Urinary bladder (tissue), 3 donors: ENCODE measurements at regions not wholly inside any gene's neighbourhood (a gene's known extent, or its start where the extent isn't known, plus 50 kb on each side); places are given as distances from the start of the nearest gene placed in this dataset.
"Not testable (repeated sequence)": the region's sequence is repeated elsewhere in the genome, so short reads cannot be mapped to it uniquely, and the experiment has no call there.

Source experiments
- DNase-seq: peaks from one replicate; pipeline ENCODE4 v3.0.0-alpha.2; 2015; ENCODE audit errors: extremely low spot score
- H3K27ac ChIP-seq: one replicate; pipeline ENCODE4 v1.5.1; 2013; ENCODE audit warnings: low read depth, mild to moderate bottlenecking, moderate library complexity
- H3K36me3 ChIP-seq: one replicate; pipeline ENCODE4 v1.6.1; 2013; ENCODE audit warnings: mild to moderate bottlenecking, moderate library complexity; ENCODE audit not compliant: insufficient read depth
- H3K4me1 ChIP-seq: one replicate; pipeline ENCODE4 v1.6.1; 2013; ENCODE audit warnings: mild to moderate bottlenecking, moderate library complexity; ENCODE audit not compliant: insufficient read depth
- H3K4me3 ChIP-seq: one replicate; pipeline ENCODE4 v1.5.1; 2013; ENCODE audit warnings: low read depth, low read length
- WGBS: extraction: QIAGEN DNeasy Blood & Tissue Kit; methylation state at CpG from one replicate; pipeline ENCODE4 v1.1.7; 2013; 5-methylcytosine and 5-hydroxymethylcytosine counted together
- donor health status: healthy with polysubstance abuse.
- donor health status: healthy.

DNA sequence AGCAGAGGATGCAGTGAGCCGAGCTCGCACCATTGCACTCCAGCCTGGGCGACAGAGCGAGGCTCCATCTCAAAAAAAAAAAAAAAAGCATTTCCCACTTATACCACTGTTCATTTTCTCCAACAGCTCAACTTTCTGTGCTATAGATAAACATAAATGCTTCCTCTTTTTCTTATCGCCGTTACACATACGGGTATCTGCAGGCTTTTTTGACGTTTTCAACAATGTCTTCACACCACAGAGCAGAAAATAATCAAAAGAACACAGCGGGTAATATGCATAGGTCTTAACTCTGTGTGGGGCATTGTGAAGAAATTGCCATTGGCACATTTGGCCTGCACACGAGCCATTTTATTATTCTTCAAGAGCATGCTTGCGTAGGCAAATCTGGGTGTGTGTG is 86.4 kb downstream of the CAPZA3 start:
- 83% methylated on average over 11 of the region's 11 CpGs for WGBS
- no peak overlapping the region for H3K27ac ChIP-seq
- H3K36me3 ChIP-seq = no peaks in the 10 kb centered on the region
- no peaks in the 10 kb centered on the region for H3K4me1 ChIP-seq
- no peak for DNase-seq
- no peak overlapping the region for H3K4me3 ChIP-seq

DNA sequence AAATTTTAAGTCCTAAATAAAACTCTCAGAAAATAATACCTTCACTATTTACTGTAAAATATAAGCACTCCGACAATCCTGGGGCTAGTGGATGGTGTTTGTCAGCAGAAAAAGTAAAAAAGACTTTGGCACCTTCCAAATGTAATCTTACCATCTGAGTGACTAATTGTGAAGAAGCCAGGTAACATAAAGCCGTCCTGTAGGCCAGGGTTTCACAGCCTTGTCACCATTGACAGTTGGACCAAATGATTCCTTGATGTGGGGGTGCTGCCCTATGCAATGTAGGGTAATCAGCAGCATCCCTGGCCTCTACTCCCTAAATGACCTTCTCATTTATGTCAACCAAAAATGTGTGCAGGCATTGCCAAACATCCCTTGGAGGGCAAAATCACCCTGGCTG is 87.2 kb downstream of the CAPZA3 start:
- Histone ChIP-seq H3K4me1 (no peaks in the 10 kb centered on the region), H3K36me3 (no peaks in the 10 kb centered on the region), H3K27ac (no peak overlapping the region), H3K4me3 (no peak overlapping the region)
- WGBS = 92% methylated on average over 2 of the region's 2 CpGs
- DNase-seq = no peak

DNA sequence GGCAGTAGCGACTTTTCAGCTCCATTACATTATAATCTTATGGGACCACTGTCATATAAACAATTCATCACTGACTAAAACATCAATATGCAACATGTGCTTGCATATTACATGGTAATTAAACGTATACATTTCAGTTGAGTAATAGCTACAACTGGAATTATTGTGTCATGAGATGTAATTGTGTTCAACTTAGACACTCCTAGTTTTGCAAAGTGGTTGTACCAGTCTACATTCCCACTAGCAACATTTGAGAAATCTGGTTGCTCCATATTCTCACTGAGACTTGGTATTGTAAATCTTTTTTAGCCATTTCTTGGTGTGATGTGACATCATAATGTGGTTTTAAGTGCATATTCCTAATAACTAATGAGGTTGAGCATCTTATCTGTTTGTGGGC is 90.0 kb downstream of the CAPZA3 start:
- H3K4me3 ChIP-seq = no peak overlapping the region
- no peak for DNase-seq
- no peak overlapping the region for H3K27ac ChIP-seq
- no peaks in the 10 kb centered on the region for H3K4me1 ChIP-seq
- H3K36me3 ChIP-seq = no peaks in the 10 kb centered on the region
- 89% methylated on average over 2 of the region's 2 CpGs for WGBS

DNA sequence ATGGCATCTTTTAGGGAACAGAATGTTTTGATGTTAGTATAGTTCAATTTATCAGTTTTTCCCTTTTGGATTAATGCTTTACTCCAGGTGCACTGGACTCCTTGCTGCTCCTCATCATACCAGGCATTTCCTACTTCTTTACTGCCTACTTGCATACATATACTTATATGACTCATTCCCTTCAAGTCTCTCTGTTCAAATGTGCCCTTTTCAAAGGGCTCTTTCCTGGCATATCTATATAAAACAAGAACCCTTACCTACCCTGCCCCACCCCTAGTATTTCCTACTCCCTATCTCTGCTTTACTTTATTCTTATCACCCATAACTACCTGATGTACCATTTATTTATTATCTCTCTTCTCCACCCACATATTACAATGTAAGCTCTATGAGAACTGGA is 90.6 kb downstream of the CAPZA3 start:
- Histone ChIP-seq H3K4me1 (no peaks in the 10 kb centered on the region), H3K36me3 (no peaks in the 10 kb centered on the region), H3K27ac (no peak overlapping the region), H3K4me3 (no peak overlapping the region)
- no peak for DNase-seq

- no peak overlapping the region for H3K27ac ChIP-seq
- no peaks in the 10 kb centered on the region for H3K4me1 ChIP-seq
- no peaks in the 10 kb centered on the region for H3K36me3 ChIP-seq
- no peak for DNase-seq
- no peak overlapping the region for H3K4me3 ChIP-seq
These were observed 91.1 kb downstream of the CAPZA3 start for GRCh38 chr12:18828987-18829386.

DNA sequence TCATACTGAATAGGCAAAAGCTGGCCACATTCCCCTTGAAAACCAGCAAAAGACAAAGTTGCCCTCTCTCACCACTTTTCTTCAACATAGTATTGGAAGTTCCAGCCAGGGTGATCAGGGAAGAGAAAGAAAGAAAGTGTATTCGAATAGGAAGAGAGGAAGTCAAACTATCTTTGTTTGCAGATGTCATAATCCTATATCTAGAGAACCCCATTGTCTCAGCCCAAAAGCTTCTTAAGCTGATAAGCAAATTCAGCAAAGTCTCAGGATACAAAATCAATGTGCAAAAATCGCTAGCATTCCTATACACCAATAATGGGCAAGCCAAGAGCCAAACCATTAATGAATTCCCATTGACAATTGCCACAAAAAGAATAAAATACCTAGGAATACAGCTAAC is 95.0 kb downstream of the CAPZA3 start:
- DNase-seq, H3K27ac ChIP-seq, H3K4me3 ChIP-seq, H3K4me1 ChIP-seq, H3K36me3 ChIP-seq: not testable (repeated sequence)
- WGBS = 75% methylated on average over 2 of the region's 2 CpGs

DNA sequence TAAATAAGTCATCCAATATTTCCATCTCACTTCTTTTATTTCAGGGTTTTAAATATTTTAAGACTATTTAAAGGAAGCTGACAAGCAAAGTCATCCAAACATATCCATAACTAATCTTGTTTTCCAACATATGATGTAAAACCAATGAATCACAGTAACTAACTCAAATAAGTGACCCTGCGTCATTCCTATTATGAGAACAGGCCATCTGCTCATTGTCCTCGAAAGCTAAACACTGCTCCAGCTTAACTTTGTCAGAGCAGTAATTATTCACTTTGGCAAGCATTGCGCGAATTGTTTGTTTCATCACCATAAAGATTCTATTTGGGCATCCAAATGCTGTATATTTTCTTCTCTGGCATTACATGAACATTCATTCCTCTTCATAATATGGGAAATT is 99.1 kb downstream of the CAPZA3 start:
- whole genome bisulfite sequencing = 25% methylated on average over 4 of the region's 4 CpGs
- peak; percentile 25 for DNase-seq
- no peak overlapping the region for H3K27ac ChIP-seq
- H3K4me3 ChIP-seq = no peak overlapping the region
- no peaks in the 10 kb centered on the region for H3K4me1 ChIP-seq
- no peaks in the 10 kb centered on the region for H3K36me3 ChIP-seq

- WGBS = 47% methylated on average over 2 of the region's 2 CpGs
- no peak overlapping the region for H3K27ac ChIP-seq
These were observed 99.6 kb downstream of the CAPZA3 start for GRCh38 chr12:18837505-18837904.

GRCh38 chr12:18840997-18841396 is 103.1 kb downstream of the CAPZA3 start:
- not testable (repeated sequence) for H3K27ac ChIP-seq, H3K36me3 ChIP-seq, DNase-seq, H3K4me1 ChIP-seq, H3K4me3 ChIP-seq
- WGBS = 82% methylated on average over 4 of the region's 4 CpGs

More at GRCh38 chr12:18837505-18837904, 99.6 kb downstream of the CAPZA3 start:
- H3K4me3 ChIP-seq = no peak overlapping the region
- no peak for DNase-seq
- H3K36me3 ChIP-seq = no peaks in the 10 kb centered on the region
- no peaks in the 10 kb centered on the region for H3K4me1 ChIP-seq

- Histone ChIP-seq H3K4me3 (no peak overlapping the region), H3K36me3 (no peaks in the 10 kb centered on the region), H3K27ac (no peak overlapping the region), H3K4me1 (no peaks in the 10 kb centered on the region)
- DNase-seq = no peak
- 89% methylated on average over 4 of the region's 4 CpGs for WGBS
These were observed 111.2 kb downstream of the CAPZA3 start for GRCh38 chr12:18849080-18849479.

DNA sequence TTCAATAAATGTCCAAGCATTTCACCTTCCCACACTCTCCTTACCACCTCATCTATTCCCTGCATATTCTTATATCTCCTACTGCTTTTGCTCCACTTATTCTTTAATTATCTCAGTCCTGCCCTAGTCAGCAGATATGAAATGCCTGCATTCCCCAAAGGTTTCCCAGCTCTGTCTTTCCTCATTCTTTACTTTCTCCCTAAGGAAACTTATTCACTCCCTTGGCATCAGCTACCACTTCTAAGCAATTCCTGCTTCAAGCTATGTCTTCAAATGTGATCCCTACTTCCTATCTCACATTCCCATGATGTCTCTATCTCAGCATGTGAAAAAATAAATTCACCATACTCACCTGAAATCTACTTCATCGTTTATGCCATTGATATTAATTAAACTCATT is 111.8 kb downstream of the CAPZA3 start:
- no peak overlapping the region for H3K27ac ChIP-seq
- no peak overlapping the region for H3K4me3 ChIP-seq
- DNase-seq = no peak
- H3K36me3 ChIP-seq = no peaks in the 10 kb centered on the region
- H3K4me1 ChIP-seq = no peaks in the 10 kb centered on the region
- 92% methylated on average over 1 of the region's 1 CpG for WGBS

- DNase-seq = no peak
- WGBS = 99% methylated on average over 1 of the region's 1 CpG
- no peak overlapping the region for H3K4me3 ChIP-seq
- no peaks in the 10 kb centered on the region for H3K36me3 ChIP-seq
- no peaks in the 10 kb centered on the region for H3K4me1 ChIP-seq
- no peak overlapping the region for H3K27ac ChIP-seq
These were observed 112.8 kb downstream of the CAPZA3 start for GRCh38 chr12:18850752-18851151.

- Histone ChIP-seq H3K27ac (no peak overlapping the region), H3K4me3 (no peak overlapping the region), H3K4me1 (no peaks in the 10 kb centered on the region), H3K36me3 (no peaks in the 10 kb centered on the region)
- WGBS = 73% methylated on average over 3 of the region's 3 CpGs
- DNase-seq = no peak
These were observed 113.4 kb downstream of the CAPZA3 start for GRCh38 chr12:18851271-18851670.

GRCh38 chr12:18853570-18854366 is 115.8 kb downstream of the CAPZA3 start:
- H3K4me3 ChIP-seq = no peak overlapping the region
- no peak overlapping the region for H3K27ac ChIP-seq
- H3K36me3 ChIP-seq = no peaks in the 10 kb centered on the region
- no peak for DNase-seq
- WGBS = 90% methylated on average over 6 of the region's 6 CpGs
- H3K4me1 ChIP-seq = no peaks in the 10 kb centered on the region

DNA sequence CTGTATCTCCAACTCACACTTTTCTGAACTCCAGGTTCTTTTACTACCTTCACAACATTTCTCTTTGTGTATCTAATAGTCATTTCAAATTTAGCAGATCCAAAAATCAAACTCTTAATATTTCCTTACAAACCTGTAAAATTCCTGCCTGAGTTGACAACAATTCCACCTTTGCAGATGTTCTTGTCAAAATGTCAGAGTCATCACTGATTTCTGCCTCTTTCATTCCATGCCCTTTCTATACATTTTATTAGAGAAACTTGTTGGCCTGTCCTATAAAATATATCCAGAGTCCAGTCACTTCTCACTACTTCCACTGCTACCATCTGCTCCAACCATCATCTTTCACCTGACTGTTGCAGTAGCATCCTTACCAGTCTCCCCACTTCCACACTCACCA is 119.7 kb downstream of the CAPZA3 start:
- H3K4me3 ChIP-seq = no peak overlapping the region
- no peak overlapping the region for H3K27ac ChIP-seq
- H3K36me3 ChIP-seq = no peaks in the 10 kb centered on the region
- no peaks in the 10 kb centered on the region for H3K4me1 ChIP-seq
- no peak for DNase-seq
